H1 (cell line): ENCODE measurements at regions not wholly inside any gene's neighbourhood (a gene's known extent, or its start where the extent isn't known, plus 50 kb on each side); places are given as distances from the start of the nearest gene placed in this dataset.

Experiments
- CTCF ChIA-PET: fragments of 300-600 bp; sonication (Branson Sonifier 250); formaldehyde crosslinking; loops from one replicate; lab custom pipeline; 2021; ENCODE audit not compliant: partially characterized antibody; lab: Charles Lee
- POLR2A ChIA-PET: fragments of 300-600 bp; sonication (Branson Sonifier 250); formaldehyde crosslinking; loops from one replicate; lab custom pipeline; 2021; ENCODE audit warnings: inconsistent platforms; ENCODE audit not compliant: partially characterized antibody; lab: Charles Lee
- DNase-seq, 2 experiments: peaks; one replicate each; pipeline versions ENCODE4 v3.0.0 to v3.0.0-alpha.2; 2010 to 2022; ENCODE audit warnings: low spot score in 2 of 2, low read depth in 1 of 2, mixed read lengths in 1 of 2
- FAIRE-seq: peaks from 2 replicates; lab custom pipeline; 2011; peaks lifted over from hg19 to GRCh38; lab: Jason Lieb, UNC
- H2AFZ ChIP-seq: 2 replicates; pipeline ENCODE4 v1.8.1; 2012; ENCODE audit warnings: low read length, inconsistent platforms
- H2AK5ac ChIP-seq: 2 replicates; pipeline ENCODE4 v1.6.1; 2013; ENCODE audit warnings: low read depth, low read length
- H2BK120ac ChIP-seq: replicated peaks from 2 replicates; pipeline ENCODE3; 2013; ENCODE audit warnings: low read depth, low read length, inconsistent platforms
- H2BK12ac ChIP-seq: 2 replicates; pipeline ENCODE4 v1.6.1; 2013; ENCODE audit warnings: low read depth, low read length
- H2BK15ac ChIP-seq: 2 replicates; pipeline ENCODE4 v1.6.1; 2013; ENCODE audit warnings: low read length
- H2BK20ac ChIP-seq: 2 replicates; pipeline ENCODE4 v1.6.1; 2013; ENCODE audit warnings: low read length
- H2BK5ac ChIP-seq: 2 replicates; pipeline ENCODE4 v1.6.1; 2013; ENCODE audit warnings: low read depth, low read length
- H3K14ac ChIP-seq: 2 replicates; pipeline ENCODE4 v1.6.1; 2013; ENCODE audit warnings: inconsistent platforms; ENCODE audit not compliant: insufficient read length
- H3K18ac ChIP-seq: 2 replicates; pipeline ENCODE4 v1.6.1; 2013; ENCODE audit warnings: low read length; ENCODE audit errors: extremely low read depth
- H3K23ac ChIP-seq: 2 replicates; pipeline ENCODE4 v1.6.1; 2013; ENCODE audit warnings: inconsistent platforms; ENCODE audit not compliant: insufficient read length
- H3K23me2 ChIP-seq: 2 replicates; pipeline ENCODE4 v1.6.1; 2013; ENCODE audit warnings: low read depth, low read length
- H3K27ac ChIP-seq: 2 replicates; pipeline ENCODE4 v1.6.1; 2011; ENCODE audit warnings: low read depth, low read length, inconsistent platforms
- H3K27me3 ChIP-seq, 4 experiments: replicated peaks in 1 of 4; 1 replicate in 1 of 4; 2 replicates in 3 of 4; pipeline versions ENCODE4 v1.6.1 to v1.8.1; 2011 to 2013; ENCODE audit warnings: low read length in 3 of 4, mild to moderate bottlenecking in 3 of 4, inconsistent platforms in 2 of 4, mixed read lengths in 2 of 4, moderate library complexity in 1 of 4; ENCODE audit not compliant: control insufficient read depth in 3 of 4, insufficient read depth in 3 of 4; ENCODE audit errors: extremely low read depth in 1 of 4
- H3K36me3 ChIP-seq, 4 experiments: 2 replicates each; pipeline versions ENCODE4 v1.6.1 to v1.8.1; 2011 to 2013; ENCODE audit warnings: mild to moderate bottlenecking in 4 of 4, low read length in 3 of 4, moderate library complexity in 2 of 4, control low read depth in 1 of 4, inconsistent platforms in 1 of 4; ENCODE audit not compliant: insufficient read depth in 4 of 4, control insufficient read depth in 2 of 4
- H3K4ac ChIP-seq: replicated peaks from 2 replicates; pipeline ENCODE3; 2013; ENCODE audit warnings: low read length, low read depth, mixed read lengths, inconsistent platforms; ENCODE audit not compliant: insufficient read length
- H3K4me1 ChIP-seq, 4 experiments: replicated peaks in 1 of 4; 1 replicate in 1 of 4; 2 replicates in 3 of 4; pipeline versions ENCODE4 v1.6.1 to v1.8.1; 2011 to 2013; ENCODE audit warnings: low read length in 3 of 4, inconsistent platforms in 2 of 4, mixed read lengths in 1 of 4; ENCODE audit not compliant: insufficient read depth in 4 of 4, control insufficient read depth in 3 of 4
- H3K4me2 ChIP-seq, 2 experiments: 2 replicates each; pipeline versions ENCODE4 v1.6.1 to v1.8.1; 2011 to 2013; ENCODE audit warnings: low read depth in 2 of 2, low read length in 2 of 2, control low read depth in 1 of 2, inconsistent platforms in 1 of 2, mild to moderate bottlenecking in 1 of 2; ENCODE audit not compliant: insufficient read depth in 1 of 2
- H3K4me3 ChIP-seq, 4 experiments: fragments of 200-600, 300-600 bp in 1 of 4; sonication (generic), shearing (Covaris generic), sonication (Bioruptor Twin) in 1 of 4; 2 replicates each; pipeline versions ENCODE4 v1.5.1 to v1.8.1; 2011 to 2016; ENCODE audit warnings: low read length in 4 of 4, low read depth in 3 of 4, control low read depth in 2 of 4, inconsistent platforms in 2 of 4, mild to moderate bottlenecking in 2 of 4, mixed read lengths in 1 of 4, moderate library complexity in 1 of 4; ENCODE audit not compliant: insufficient read depth in 2 of 4; ENCODE audit errors: extremely low read depth in 1 of 4
- H3K56ac ChIP-seq: replicated peaks from 2 replicates; pipeline ENCODE3; 2013; ENCODE audit warnings: low read depth, mild to moderate bottlenecking, mixed read lengths, low read length, inconsistent platforms; ENCODE audit not compliant: insufficient read length
- H3K79me1 ChIP-seq: 2 replicates; pipeline ENCODE4 v1.6.1; 2013; ENCODE audit warnings: low read depth, low read length, control low read depth
- H3K79me2 ChIP-seq, 2 experiments: 2 replicates each; pipeline versions ENCODE4 v1.6.1 to v1.8.1; 2012 to 2013; ENCODE audit warnings: low read length in 2 of 2, mild to moderate bottlenecking in 2 of 2, inconsistent platforms in 1 of 2; ENCODE audit not compliant: insufficient read depth in 2 of 2, control insufficient read depth in 1 of 2
- H3K9ac ChIP-seq, 4 experiments: replicated peaks in 1 of 4; 1 replicate in 1 of 4; 2 replicates in 3 of 4; pipeline versions ENCODE4 v1.6.1 to v1.8.1; 2011 to 2013; ENCODE audit warnings: low read depth in 3 of 4, low read length in 3 of 4, control low read depth in 2 of 4, mild to moderate bottlenecking in 2 of 4, moderate library complexity in 2 of 4, inconsistent platforms in 1 of 4; ENCODE audit errors: extremely low read depth in 1 of 4
- H3K9me3 ChIP-seq, 2 experiments: 2 replicates each; pipeline versions ENCODE4 v1.6.1 to v1.8.1; 2012 to 2013; ENCODE audit warnings: mild to moderate bottlenecking in 2 of 2, moderate library complexity in 2 of 2, control low read depth in 1 of 2, inconsistent platforms in 1 of 2, low read depth in 1 of 2, low read length in 1 of 2, mixed read lengths in 1 of 2; ENCODE audit not compliant: insufficient read depth in 2 of 2
- H4K20me1 ChIP-seq, 2 experiments: replicated peaks in 1 of 2; 2 replicates each; pipeline versions ENCODE3 to v1.8.1; 2011 to 2013; ENCODE audit warnings: inconsistent platforms in 2 of 2, low read length in 2 of 2, mild to moderate bottlenecking in 1 of 2; ENCODE audit not compliant: insufficient read depth in 2 of 2, control insufficient read depth in 1 of 2
- H4K5ac ChIP-seq: 2 replicates; pipeline ENCODE4 v1.6.1; 2013; ENCODE audit warnings: low read length, low read depth, mixed read lengths, inconsistent platforms; ENCODE audit not compliant: insufficient read length
- H4K8ac ChIP-seq: 2 replicates; pipeline ENCODE4 v1.8.0; 2013; ENCODE audit warnings: mild to moderate bottlenecking, moderate library complexity, low read length, inconsistent platforms; ENCODE audit not compliant: insufficient read depth; ENCODE audit errors: extremely low read depth
- H4K91ac ChIP-seq: replicated peaks from 2 replicates; pipeline ENCODE3; 2013; ENCODE audit warnings: low read length, mixed read lengths, inconsistent platforms; ENCODE audit not compliant: insufficient read length
- ATF3 ChIP-seq: IDR thresholded peaks from 2 replicates; pipeline ENCODE4 v1.6.1; 2011; ENCODE audit warnings: low read depth, mild to moderate bottlenecking, low read length; ENCODE audit not compliant: insufficient read depth
- CEBPB ChIP-seq: IDR thresholded peaks from 2 replicates; pipeline ENCODE4 v1.6.1; 2012; ENCODE audit warnings: low read depth, low read length
- CHD1 ChIP-seq: IDR thresholded peaks from 2 replicates; pipeline ENCODE4 v1.6.1; 2012; ENCODE audit warnings: low read depth, low read length, improper control_type of control experiment
- EGR1 ChIP-seq: IDR thresholded peaks from 2 replicates; pipeline ENCODE4 v1.6.1; 2011; ENCODE audit warnings: low read depth, low read length, borderline replicate concordance
- GTF2F1 ChIP-seq: IDR thresholded peaks from 2 replicates; pipeline ENCODE4 v1.6.1; 2012; ENCODE audit warnings: low read depth, low read length, improper control_type of control experiment, borderline replicate concordance
- JUN ChIP-seq: IDR thresholded peaks from 2 replicates; pipeline ENCODE4 v1.6.1; 2011; ENCODE audit warnings: low read depth, mild to moderate bottlenecking, improper control_type of control experiment, low read length
- SAP30 ChIP-seq: fragments of 300-600 bp; sonication (generic); IDR thresholded peaks from 2 replicates; pipeline ENCODE4 v1.7.1; 2012; ENCODE audit warnings: low read length, moderate library complexity, mild to moderate bottlenecking, inconsistent platforms; ENCODE audit not compliant: insufficient read depth, insufficient replicate concordance
- ZNF274 ChIP-seq: IDR thresholded peaks from 2 replicates; pipeline ENCODE4 v1.7.0; 2012; ENCODE audit warnings: low read length, borderline replicate concordance; ENCODE audit errors: extremely low read depth
- WGBS, 2 experiments: shearing (Covaris generic) in 1 of 2; methylation state at CpG; one replicate each; pipeline versions ENCODE4 v1.1.6 to v1.1.7; 2013 to 2015; ENCODE audit warnings: low lambda C conversion rate in 2 of 2, mixed read lengths in 2 of 2, inconsistent platforms in 1 of 2, low coverage in 1 of 2, missing lambda C conversion rate in 1 of 2; ENCODE audit not compliant: insufficient replicate concordance in 2 of 2, insufficient coverage in 1 of 2, insufficient read length in 1 of 2; ENCODE audit errors: extremely low coverage in 1 of 2, missing lambda C conversion rate in 1 of 2; 5-methylcytosine and 5-hydroxymethylcytosine counted together
- TF ChIP-seq, protein P1 (sequence below): IDR thresholded peaks from 2 replicates; pipeline ENCODE4 v1.6.1; 2012; ENCODE audit warnings: inconsistent platforms

- no peak overlapping the region for H3K18ac ChIP-seq
- no peaks in the 10 kb centered on the region for H3K79me2 ChIP-seq
- H3K9ac ChIP-seq, result no peak overlapping the region
- no peak overlapping the region for H4K91ac ChIP-seq
- H3K23ac ChIP-seq, result no peak overlapping the region
- H3K79me1 ChIP-seq, result no peaks in the 10 kb centered on the region
- H4K5ac ChIP-seq, result no peak overlapping the region
- no peak overlapping the region for H4K8ac ChIP-seq
- DNase-seq, result no peak
- no peak overlapping the region for H3K14ac ChIP-seq
- no peak overlapping the region for H3K4me3 ChIP-seq
- no peak overlapping the region for H3K4ac ChIP-seq
- peaks cover 0 to 4% (median under 1%) of the 10 kb centered on the region in 4 experiments; a peak in 1 of 7 replicates for H3K4me1 ChIP-seq
- TF ChIP-seq, protein P1, sequence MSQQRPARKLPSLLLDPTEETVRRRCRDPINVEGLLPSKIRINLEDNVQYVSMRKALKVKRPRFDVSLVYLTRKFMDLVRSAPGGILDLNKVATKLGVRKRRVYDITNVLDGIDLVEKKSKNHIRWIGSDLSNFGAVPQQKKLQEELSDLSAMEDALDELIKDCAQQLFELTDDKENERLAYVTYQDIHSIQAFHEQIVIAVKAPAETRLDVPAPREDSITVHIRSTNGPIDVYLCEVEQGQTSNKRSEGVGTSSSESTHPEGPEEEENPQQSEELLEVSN, result no peak
- TF ChIP-seq CHD1 (no peak), EGR1 (no peak), GTF2F1 (no peak), SAP30 (no peak), CEBPB (no peak), JUN (no peak), ZNF274 (no peak), ATF3 (no peak)
- H3K56ac ChIP-seq, result no peak overlapping the region
- H2BK5ac ChIP-seq, result no peak overlapping the region
- no peak overlapping the region for H2BK12ac ChIP-seq
- CTCF ChIA-PET, result interaction anchor here (0.9 kb wide), 1 partner anchor 42 kb away, joined by 4 read pairs; no protein-coding TSS in a partner anchor
- no peaks in the 10 kb centered on the region for H3K23me2 ChIP-seq
- POLR2A ChIA-PET, result no interaction called here
- H3K4me2 ChIP-seq, result no peak overlapping the region
- H4K20me1 ChIP-seq, result no peaks in the 10 kb centered on the region
- H3K27me3 ChIP-seq, result no peaks in the 10 kb centered on the region
- H3K36me3 ChIP-seq, result no peaks in the 10 kb centered on the region
- no peak overlapping the region for H2BK20ac ChIP-seq
- H2BK15ac ChIP-seq, result no peak overlapping the region
- no peak overlapping the region for H2BK120ac ChIP-seq
- no peak for FAIRE-seq
- WGBS, 2 experiments, result 92% methylated on average over 2 of the region's 2 CpGs; no CpG with 5 or more reads in 1 of the 2 experiments
- no peak overlapping the region for H2AFZ ChIP-seq
- H3K9me3 ChIP-seq, result no peaks in the 10 kb centered on the region
- no peak overlapping the region for H2AK5ac ChIP-seq
- no peak overlapping the region for H3K27ac ChIP-seq
These were observed 722.5 kb upstream of the API5 start for GRCh38 chr11:42589286-42589685.
